ENCODE measurements at regions not wholly inside any gene's neighbourhood (a gene's known extent, or its start where the extent isn't known, plus 50 kb on each side); places are given as distances from the start of the nearest gene placed in this dataset.

- WGBS (ENCODE audit: insufficient coverage, low coverage, missing lambda C conversion rate), result 0% methylated on average over 3 of the region's 3 CpGs
- no peaks in the 10 kb centered on the region for H3K79me2 ChIP-seq (ENCODE audit: control insufficient read depth, insufficient read depth, low read length)
- ATAC-seq (no peak), FAIRE-seq (no peak), DNase-seq (ENCODE audit: extremely low read depth in 1 of 4, low spot score in 3 of 4) (no peak)
- H3K9me3 ChIP-seq (replicated peaks; ENCODE audit: control insufficient read depth, insufficient read depth, low read depth, low read length), result no peaks in the 10 kb centered on the region
- intact Hi-C loops (cut with micrococcal nuclease) (no loop called here), in situ Hi-C loops (cut with MboI) (no loop called here)
- no peaks in the 10 kb centered on the region for H3K4me1 ChIP-seq (replicated peaks in 1 of 2; ENCODE audit: control insufficient read depth in 2 of 2, insufficient read depth in 2 of 2, low read length in 2 of 2)
- no peak overlapping the region for H3K4me3 ChIP-seq
- no peak overlapping the region for H3K4me2 ChIP-seq (ENCODE audit: insufficient read depth, low read length)
- no peaks in the 10 kb centered on the region for H3K36me3 ChIP-seq (ENCODE audit: control insufficient read depth, insufficient read depth, low read length)
- peaks cover 8 to 10% of the 10 kb centered on the region in 2 experiments; a peak in 4 of 5 replicates for H3K27me3 ChIP-seq (ENCODE audit: control insufficient read depth in 2 of 2, insufficient read depth in 2 of 2, low read length in 2 of 2)
- H3K27ac ChIP-seq (ENCODE audit: extremely low read depth, low read depth, low read length), result no peak overlapping the region
- no peaks in the 10 kb centered on the region for H4K20me1 ChIP-seq (replicated peaks; ENCODE audit: control insufficient read depth, insufficient read depth, low read length)
- BruUV-seq (replicated peaks), result no TSS peak
- TF ChIP-seq RFX1 (IDR thresholded peaks at IDR 0.05) (no peak), VEZF1 (CRISPR knock-in tag; IDR thresholded peaks at IDR 0.05) (no peak), ZNF324 (CRISPR knock-in tag; IDR thresholded peaks at IDR 0.05) (no peak), ARID1B (IDR thresholded peaks at IDR 0.05) (no peak), XRCC3 (IDR thresholded peaks at IDR 0.05) (no peak), KLF16 (IDR thresholded peaks at IDR 0.05) (no peak), TRIM25 (IDR thresholded peaks at IDR 0.05; ENCODE audit: borderline replicate concordance) (no peak), ZNF75A (CRISPR knock-in tag; IDR thresholded peaks at IDR 0.05) (no peak), HDAC3 (IDR thresholded peaks at IDR 0.05; ENCODE audit: borderline replicate concordance, partially characterized antibody) (no peak)
- TF ChIP-seq, protein P1, sequence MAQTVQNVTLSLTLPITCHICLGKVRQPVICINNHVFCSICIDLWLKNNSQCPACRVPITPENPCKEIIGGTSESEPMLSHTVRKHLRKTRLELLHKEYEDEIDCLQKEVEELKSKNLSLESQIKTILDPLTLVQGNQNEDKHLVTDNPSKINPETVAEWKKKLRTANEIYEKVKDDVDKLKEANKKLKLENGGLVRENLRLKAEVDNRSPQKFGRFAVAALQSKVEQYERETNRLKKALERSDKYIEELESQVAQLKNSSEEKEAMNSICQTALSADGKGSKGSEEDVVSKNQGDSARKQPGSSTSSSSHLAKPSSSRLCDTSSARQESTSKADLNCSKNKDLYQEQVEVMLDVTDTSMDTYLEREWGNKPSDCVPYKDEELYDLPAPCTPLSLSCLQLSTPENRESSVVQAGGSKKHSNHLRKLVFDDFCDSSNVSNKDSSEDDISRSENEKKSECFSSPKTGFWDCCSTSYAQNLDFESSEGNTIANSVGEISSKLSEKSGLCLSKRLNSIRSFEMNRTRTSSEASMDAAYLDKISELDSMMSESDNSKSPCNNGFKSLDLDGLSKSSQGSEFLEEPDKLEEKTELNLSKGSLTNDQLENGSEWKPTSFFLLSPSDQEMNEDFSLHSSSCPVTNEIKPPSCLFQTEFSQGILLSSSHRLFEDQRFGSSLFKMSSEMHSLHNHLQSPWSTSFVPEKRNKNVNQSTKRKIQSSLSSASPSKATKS (CRISPR knock-in tag; IDR thresholded peaks at IDR 0.05), result no peak
- TF ChIP-seq, protein P2, sequence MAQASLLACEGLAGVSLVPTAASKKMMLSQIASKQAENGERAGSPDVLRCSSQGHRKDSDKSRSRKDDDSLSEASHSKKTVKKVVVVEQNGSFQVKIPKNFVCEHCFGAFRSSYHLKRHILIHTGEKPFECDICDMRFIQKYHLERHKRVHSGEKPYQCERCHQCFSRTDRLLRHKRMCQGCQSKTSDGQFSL (CRISPR knock-in tag; IDR thresholded peaks at IDR 0.05), result no peak
- TF ChIP-seq, protein P2 (tag; IDR thresholded peaks at IDR 0.05), result no peak
- TF ChIP-seq, protein P3, sequence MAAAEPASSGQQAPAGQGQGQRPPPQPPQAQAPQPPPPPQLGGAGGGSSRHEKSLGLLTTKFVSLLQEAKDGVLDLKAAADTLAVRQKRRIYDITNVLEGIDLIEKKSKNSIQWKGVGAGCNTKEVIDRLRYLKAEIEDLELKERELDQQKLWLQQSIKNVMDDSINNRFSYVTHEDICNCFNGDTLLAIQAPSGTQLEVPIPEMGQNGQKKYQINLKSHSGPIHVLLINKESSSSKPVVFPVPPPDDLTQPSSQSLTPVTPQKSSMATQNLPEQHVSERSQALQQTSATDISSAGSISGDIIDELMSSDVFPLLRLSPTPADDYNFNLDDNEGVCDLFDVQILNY (CRISPR knock-in tag; IDR thresholded peaks at IDR 0.05), result no peak
- CTCF ChIA-PET (ENCODE audit: low intra/inter-chr PET ratio), result no interaction called here
- H2AFZ ChIP-seq (ENCODE audit: low read depth, low read length), result no peak overlapping the region
- POLR2A ChIA-PET, result no interaction called here
- H3K9ac ChIP-seq (ENCODE audit: insufficient read depth in 1 of 2, low read depth in 2 of 2, low read length in 2 of 2), result no peak overlapping the region
- H3K9me1 ChIP-seq (ENCODE audit: control insufficient read depth, insufficient read depth, low read length), result no peaks in the 10 kb centered on the region
Measured at GRCh38 chr5:17135050-17135449, 82.4 kb upstream of the BASP1 start.
